GM23248 (cell line): ENCODE measurements at regions not wholly inside any gene's neighbourhood (a gene's known extent, or its start where the extent isn't known, plus 50 kb on each side); places are given as distances from the start of the nearest gene placed in this dataset.
"Not testable (repeated sequence)": the region's sequence is repeated elsewhere in the genome, so short reads cannot be mapped to it uniquely, and the experiment has no call there.

ENCODE experiments used
- EZH2 ChIP-seq: fragments of 200-600 bp; sonication (generic); IDR thresholded peaks from 2 replicates; pipeline ENCODE4 v1.6.1; 2018; ENCODE audit warnings: antibody characterized with exemption, mild to moderate bottlenecking; ENCODE audit not compliant: insufficient read depth, poor library complexity, severe bottlenecking
- EZH2phosphoT487 ChIP-seq: fragments of 200-600 bp; sonication (generic); IDR thresholded peaks from 2 replicates; pipeline ENCODE4 v1.6.1; 2018; ENCODE audit warnings: antibody characterized with exemption, moderate library complexity, mild to moderate bottlenecking, low read depth; ENCODE audit not compliant: insufficient read depth

DNA sequence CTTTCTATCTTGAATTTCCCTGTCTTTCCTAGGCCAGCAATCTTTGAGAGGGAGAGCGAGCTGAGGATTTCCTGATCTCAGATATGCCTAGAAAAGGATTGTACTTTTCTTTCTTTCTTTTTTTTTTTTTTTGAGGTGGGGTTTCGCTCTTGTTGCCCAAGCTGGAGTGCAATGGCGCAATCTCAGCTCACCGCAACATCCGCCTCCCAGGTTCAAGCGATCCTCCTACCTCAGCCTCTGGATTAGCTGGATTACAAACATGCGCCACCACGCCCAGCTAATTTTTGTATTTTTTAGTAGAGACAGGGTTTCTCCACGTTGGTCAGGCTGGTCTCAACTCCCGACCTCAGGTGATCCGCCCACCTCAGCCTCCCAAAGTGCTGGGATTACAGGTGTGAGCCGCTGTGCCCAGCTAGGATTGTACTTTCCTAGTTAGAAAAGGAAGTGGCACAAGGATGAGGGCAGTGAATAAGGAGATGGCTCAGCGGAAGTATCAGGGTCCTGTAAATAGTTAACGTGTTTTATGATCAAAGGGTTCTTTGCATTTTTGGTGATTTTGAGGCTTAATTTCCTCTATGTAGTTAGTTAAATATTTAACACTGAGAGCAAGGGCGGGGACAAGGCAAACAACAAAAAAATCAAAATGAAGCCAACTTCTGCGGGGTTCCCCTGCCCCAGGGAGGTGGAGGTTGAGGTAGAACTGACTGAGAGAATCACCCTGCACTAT is 124.6 kb downstream of the LRRC37A3 start:
- not testable (repeated sequence) for TF ChIP-seq EZH2, EZH2phosphoT487
